Mucosa of descending colon (tissue), 3 donors: ENCODE measurements at regions not wholly inside any gene's neighbourhood (a gene's known extent, or its start where the extent isn't known, plus 50 kb on each side); places are given as distances from the start of the nearest gene placed in this dataset.

ENCODE experiments used
- ATAC-seq: fragments of 200-7000 bp; cut with Tn5 transposase; one replicate; pipeline ENCODE4 v1.9.1; 2020; ENCODE audit warnings: mild to moderate bottlenecking, moderate library complexity
- DNase-seq, 3 donors: peaks; one replicate each; pipeline ENCODE4 v3.0.0-alpha.2; 2020
- H3K36me3 ChIP-seq: fragments of 200-600 bp; one replicate; pipeline ENCODE4 v1.8.0; 2021; ENCODE audit warnings: low read depth, mild to moderate bottlenecking
- H3K4me1 ChIP-seq: fragments of 200-600 bp; one replicate; pipeline ENCODE4 v1.8.0; 2021; ENCODE audit warnings: low read depth, mild to moderate bottlenecking
- H3K4me3 ChIP-seq: fragments of 200-600 bp; one replicate; pipeline ENCODE4 v1.8.0; 2021; ENCODE audit warnings: mild to moderate bottlenecking
- H3K9me3 ChIP-seq: fragments of 200-600 bp; one replicate; pipeline ENCODE4 v1.8.0; 2021; ENCODE audit warnings: mild to moderate bottlenecking
- CTCF ChIP-seq: fragments of 200-600 bp; IDR thresholded peaks from one replicate; pipeline ENCODE4 v1.8.0; 2022; ENCODE audit warnings: antibody characterized with exemption, mild to moderate bottlenecking
- intact Hi-C, 2 donors: fragments of 100-400 bp; cut with DNase I in 1 of 2; cut with micrococcal nuclease in 1 of 2; formaldehyde crosslinking; loops; one replicate each; pipeline versions ENCODE4 v1.11.0 to v1.11.1; 2022; cut with DNase I, micrococcal nuclease
- donor health status: DM: no; HTN: no; CAD: no; lungs with moderate emphysema.
- donor health status: DM: no; HTN: no; CAD: no.
- donor health status: DM: no; HTN: yes; CAD: no.

- intact Hi-C loops = no loop called here
- ATAC-seq = peak; percentile 31
- peak in 2 of 3 donors; percentile 18 to 35 for DNase-seq
- TF ChIP-seq CTCF = no peak
- no peaks in the 10 kb centered on the region for H3K9me3 ChIP-seq
- peaks cover 8% of the 10 kb centered on the region for H3K4me1 ChIP-seq
- H3K36me3 ChIP-seq = no peaks in the 10 kb centered on the region
- H3K4me3 ChIP-seq = no peak overlapping the region
These were observed 209.9 kb upstream of the ROPN1 start for GRCh38 chr3:124201786-124202185.

- Histone ChIP-seq H3K4me1 (peaks cover 8% of the 10 kb centered on the region), H3K9me3 (no peaks in the 10 kb centered on the region), H3K36me3 (no peaks in the 10 kb centered on the region), H3K4me3 (no peak overlapping the region)
- no peak for TF ChIP-seq CTCF
- ATAC-seq = peak; percentile 38
- peak in 2 of 3 donors; percentile 28 to 39 for DNase-seq
- intact Hi-C loops = no loop called here
These were observed 210.8 kb upstream of the ROPN1 start for GRCh38 chr3:124202754-124203153.

- no peak for DNase-seq
- no peak for ATAC-seq
- Histone ChIP-seq H3K4me3 (no peak overlapping the region), H3K36me3 (no peaks in the 10 kb centered on the region), H3K9me3 (no peaks in the 10 kb centered on the region), H3K4me1 (peaks cover 8% of the 10 kb centered on the region)
- intact Hi-C loops = no loop called here
- TF ChIP-seq CTCF = no peak
These were observed 211.4 kb upstream of the ROPN1 start for GRCh38 chr3:124203292-124203691.

DNA sequence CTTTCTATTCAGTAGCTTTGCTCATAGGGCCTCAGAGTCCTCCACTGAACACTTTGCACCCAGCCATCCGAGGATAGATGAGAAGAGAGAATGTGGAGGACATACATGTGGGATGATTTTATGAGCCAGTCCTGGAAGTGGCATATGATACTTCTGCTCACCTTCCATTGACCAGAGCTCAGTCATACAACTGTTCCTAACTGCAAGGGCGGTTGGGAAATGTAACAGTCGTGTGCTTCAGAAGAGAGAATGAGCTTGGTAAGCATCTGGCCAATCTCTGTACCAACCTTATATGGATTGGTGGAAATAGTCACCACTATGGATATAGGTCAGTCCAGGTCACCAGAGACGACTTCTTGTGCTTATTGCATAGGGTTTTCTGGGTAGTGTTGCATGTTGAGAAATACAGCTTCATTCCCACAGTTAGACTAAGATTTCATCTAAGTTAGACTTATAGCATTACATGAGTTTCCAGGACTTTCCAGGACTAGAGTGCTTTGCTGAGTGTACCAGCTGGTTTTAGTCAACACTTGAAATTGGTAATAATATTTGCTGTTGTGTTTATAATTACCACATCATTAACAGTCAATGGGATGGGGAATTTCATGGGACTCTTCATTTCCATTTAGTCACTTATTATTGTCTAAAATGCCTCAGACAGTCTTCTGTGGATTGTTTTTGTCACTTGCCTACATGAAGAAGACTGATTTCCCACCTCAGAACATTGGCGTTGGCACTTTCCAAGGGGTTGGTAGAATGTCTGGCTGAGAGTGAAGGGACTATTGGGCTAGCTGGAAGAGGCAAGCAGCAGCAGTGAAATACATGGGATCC lies 214.5 kb upstream of the ROPN1 start:
- DNase-seq (no peak), ATAC-seq (no peak)
- Histone ChIP-seq H3K4me1 (peaks cover 7% of the 10 kb centered on the region), H3K4me3 (no peak overlapping the region), H3K9me3 (no peaks in the 10 kb centered on the region), H3K36me3 (no peaks in the 10 kb centered on the region)
- no peak for TF ChIP-seq CTCF
- intact Hi-C loops = no loop called here

DNA sequence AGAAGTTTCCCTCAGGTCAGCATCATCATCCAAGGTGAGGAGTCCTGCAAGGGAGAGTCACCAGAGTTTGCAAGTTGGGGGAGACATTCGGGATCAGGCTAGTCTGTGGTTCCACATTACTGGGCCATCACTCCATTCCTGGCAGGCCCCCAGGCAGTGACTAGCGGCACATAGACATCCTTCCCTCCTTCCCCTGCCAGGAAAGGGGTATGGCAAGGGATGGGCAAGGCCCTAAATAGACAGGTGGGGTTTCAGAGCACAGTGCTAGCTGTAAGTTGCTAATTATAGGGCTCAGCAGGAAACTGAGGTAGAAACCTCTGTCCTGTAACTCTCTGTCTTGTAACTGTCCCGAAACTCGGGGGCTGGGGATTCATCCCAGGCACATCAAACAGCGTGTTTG lies 215.2 kb upstream of the ROPN1 start:
- H3K4me1 ChIP-seq = peaks cover 2% of the 10 kb centered on the region
- ATAC-seq (no peak), DNase-seq (no peak)
- no peaks in the 10 kb centered on the region for H3K36me3 ChIP-seq
- no peak overlapping the region for H3K4me3 ChIP-seq
- intact Hi-C loops = no loop called here
- no peaks in the 10 kb centered on the region for H3K9me3 ChIP-seq
- TF ChIP-seq CTCF = no peak
